ENCODE measurements at regions not wholly inside any gene's neighbourhood (a gene's known extent, or its start where the extent isn't known, plus 50 kb on each side); places are given as distances from the start of the nearest gene placed in this dataset.

GRCh38 chr16:51321251-51321650, 170.2 kb upstream of the SALL1 start:
- DNase-seq (ENCODE audit: low read depth): no peak

DNA sequence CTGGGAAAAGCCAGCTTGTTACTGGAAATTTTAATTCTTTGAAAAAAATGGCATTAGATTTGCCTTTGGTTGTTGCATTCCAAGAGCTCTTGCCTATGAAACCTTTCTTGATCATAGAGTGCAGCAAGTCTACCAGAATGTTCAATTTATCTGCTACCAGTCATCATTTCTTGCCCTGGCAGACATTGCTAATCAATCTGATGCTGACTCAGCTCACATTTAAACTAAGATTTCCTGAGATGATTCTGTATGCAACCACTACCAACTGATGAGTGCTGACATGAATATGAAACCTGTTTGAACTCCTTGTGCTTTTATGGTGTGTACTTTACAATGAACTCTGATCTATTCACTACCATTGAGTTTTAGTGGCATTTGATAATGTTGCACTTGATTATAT, 166.5 kb upstream of the SALL1 start:
- DNase-seq (ENCODE audit: low read depth): no peak

GRCh38 chr16:51313198-51313597, 162.1 kb upstream of the SALL1 start:
- no peak for DNase-seq (ENCODE audit: low read depth)

GRCh38 chr16:51312363-51313150, 161.5 kb upstream of the SALL1 start:
- DNase-seq (ENCODE audit: low read depth): no peak

GRCh38 chr16:51310159-51310558, 159.1 kb upstream of the SALL1 start:
- no peak for DNase-seq (ENCODE audit: low read depth)

GRCh38 chr16:51306886-51307595, 156.0 kb upstream of the SALL1 start:
- DNase-seq (ENCODE audit: low read depth): no peak

DNA sequence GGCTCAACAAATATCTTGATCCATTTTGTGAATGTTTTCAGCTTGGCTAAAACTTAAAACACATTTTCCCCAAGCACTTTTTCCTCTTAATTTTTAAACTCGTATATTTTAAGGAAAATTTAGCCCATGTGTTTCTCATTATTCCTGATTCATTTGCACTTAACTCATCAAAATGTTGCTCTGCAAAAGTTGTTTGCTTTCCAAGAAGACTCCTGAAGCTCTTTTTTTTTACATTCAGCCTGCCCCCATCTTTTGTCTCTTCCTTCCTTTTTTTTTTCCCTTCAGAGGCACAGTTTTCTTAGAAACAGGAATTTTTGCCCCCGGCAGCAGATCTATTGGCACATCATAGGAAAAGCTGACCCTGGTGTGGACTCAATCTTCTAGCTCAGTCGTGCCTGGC, 155.0 kb upstream of the SALL1 start:
- DNase-seq (ENCODE audit: low read depth): no peak

- no peak for DNase-seq (ENCODE audit: low read depth)
Observed at GRCh38 chr16:51305337-51305736, 154.3 kb upstream of the SALL1 start.

- DNase-seq (ENCODE audit: low read depth): no peak
Observed at GRCh38 chr16:51302042-51302441, 151.0 kb upstream of the SALL1 start.

GRCh38 chr16:51298800-51299199, 147.7 kb upstream of the SALL1 start:
- no peak for DNase-seq (ENCODE audit: low read depth)

- no peak for DNase-seq (ENCODE audit: low read depth)
Observed at GRCh38 chr16:51290442-51291285, 139.6 kb upstream of the SALL1 start.

GRCh38 chr16:51289336-51289735, 138.3 kb upstream of the SALL1 start:
- DNase-seq (ENCODE audit: low read depth): no peak

DNA sequence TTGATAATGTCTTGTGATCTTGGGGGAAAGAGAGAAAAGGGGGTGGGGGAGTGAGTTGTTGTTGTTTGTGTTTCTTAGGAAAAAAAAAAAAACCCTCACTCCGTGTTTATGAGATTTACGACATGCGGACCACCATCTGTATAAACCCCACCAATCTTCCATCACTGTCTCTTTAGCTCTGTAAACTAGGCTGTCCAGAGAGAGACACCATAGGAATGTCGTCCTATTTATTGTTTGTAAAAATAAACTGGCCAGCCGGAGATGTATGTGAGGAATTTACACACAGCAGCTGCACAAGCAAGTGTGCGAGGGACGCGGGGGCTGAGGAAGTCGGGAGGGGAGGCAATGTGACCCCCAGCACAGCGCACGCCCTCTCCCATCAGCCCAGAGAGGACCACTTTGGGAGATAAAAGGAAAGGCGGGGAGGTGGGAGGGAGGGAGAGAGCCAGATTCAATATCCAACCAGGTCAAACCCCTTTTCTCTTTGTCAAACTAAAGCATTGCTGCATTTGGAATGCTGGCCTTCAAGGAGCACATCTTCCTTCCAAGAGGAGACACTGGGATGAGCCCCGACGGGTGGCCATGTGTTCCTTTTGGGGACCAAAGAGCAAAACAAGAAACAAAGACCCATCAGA, 136.2 kb upstream of the SALL1 start:
- DNase-seq (ENCODE audit: low read depth): no peak

- DNase-seq (ENCODE audit: low read depth): no peak
Observed at GRCh38 chr16:51286272-51286671, 135.2 kb upstream of the SALL1 start.

DNA sequence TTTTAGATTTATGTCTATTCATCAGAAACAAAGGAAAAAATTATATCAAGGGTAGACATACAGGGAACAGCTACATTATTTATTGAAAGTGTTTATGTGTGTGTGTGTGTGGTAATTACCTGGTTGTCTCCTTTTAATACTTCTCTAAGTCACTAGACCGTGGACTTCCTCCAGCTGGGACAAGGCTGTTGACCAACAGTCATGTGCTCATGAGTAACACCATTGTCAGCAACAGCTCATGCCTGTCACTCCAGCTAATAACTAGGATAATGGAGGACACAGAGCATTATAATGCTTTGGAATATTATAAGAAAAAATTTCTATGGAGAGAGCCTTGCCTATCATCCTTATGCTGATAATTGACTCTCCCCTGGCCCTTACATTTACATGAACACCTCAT, 125.3 kb upstream of the SALL1 start:
- DNase-seq (ENCODE audit: low read depth): no peak

DNA sequence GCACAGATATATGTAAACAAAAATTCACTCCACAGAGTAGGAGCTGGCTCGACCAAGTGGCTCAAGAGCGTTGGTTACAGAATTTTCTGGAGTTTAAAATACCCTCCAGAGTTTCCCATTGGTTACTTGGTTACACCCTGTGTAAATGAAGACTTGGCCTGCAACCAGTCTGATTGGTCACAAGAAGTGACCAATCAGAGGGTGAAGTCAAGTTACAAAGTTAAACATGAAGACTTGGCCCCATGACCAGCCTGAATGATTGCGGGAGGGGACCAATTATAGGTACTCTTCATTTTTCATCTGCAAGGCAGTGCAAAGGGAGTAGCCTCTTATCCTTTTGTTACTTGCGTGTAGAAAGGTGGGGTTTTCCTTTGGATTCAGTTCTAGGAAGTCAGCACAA, 121.3 kb upstream of the SALL1 start:
- DNase-seq (ENCODE audit: low read depth): no peak

DNA sequence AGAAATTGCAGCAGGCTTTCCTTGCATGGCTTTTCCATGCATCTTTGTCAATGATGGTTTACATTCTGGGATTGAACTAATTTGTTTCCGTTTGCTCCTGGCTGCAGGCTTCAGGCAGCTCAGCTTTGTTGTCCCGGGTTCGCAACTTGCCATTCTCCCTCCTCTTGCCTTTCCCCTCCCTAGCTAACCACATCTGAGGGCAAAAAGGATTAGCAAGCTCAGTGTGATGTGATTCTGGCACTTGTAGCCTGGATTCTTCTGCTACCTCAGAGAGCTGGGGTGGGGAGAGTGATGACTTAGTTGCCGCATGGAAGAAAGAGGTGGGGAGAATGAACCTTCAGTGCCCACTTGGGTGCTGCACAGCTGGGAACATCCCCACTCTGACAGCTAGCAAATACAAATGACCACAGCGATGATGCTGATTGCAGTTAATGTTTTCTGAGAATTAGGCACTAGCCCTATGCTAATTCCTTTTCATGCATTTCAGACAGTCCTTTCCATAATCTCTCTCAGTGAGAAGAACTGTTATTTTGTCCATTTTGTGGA, 120.2 kb upstream of the SALL1 start:
- DNase-seq (ENCODE audit: low read depth): no peak

DNA sequence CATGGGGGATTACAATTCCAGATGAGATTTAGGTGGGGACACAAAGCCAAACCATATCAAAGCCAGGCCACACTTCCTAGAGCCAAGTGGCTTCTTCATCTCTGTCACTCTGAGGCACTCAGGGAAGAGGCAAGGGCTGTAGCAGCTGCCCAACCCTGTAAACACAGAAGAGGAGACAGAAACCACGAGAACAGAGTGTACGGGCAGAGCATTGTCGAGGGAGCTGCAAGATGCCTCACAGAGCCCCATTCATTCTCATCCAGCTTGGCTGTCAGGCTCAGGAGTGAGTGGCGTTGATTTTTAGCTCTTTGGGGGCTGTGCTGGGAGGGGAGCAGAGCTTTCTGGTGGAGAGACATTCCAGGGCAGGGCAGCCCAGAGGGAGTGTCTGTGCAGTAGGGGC, 117.2 kb upstream of the SALL1 start:
- no peak for DNase-seq (ENCODE audit: low read depth)

GRCh38 chr16:51267681-51268080, 116.6 kb upstream of the SALL1 start:
- DNase-seq (ENCODE audit: low read depth): no peak

DNA sequence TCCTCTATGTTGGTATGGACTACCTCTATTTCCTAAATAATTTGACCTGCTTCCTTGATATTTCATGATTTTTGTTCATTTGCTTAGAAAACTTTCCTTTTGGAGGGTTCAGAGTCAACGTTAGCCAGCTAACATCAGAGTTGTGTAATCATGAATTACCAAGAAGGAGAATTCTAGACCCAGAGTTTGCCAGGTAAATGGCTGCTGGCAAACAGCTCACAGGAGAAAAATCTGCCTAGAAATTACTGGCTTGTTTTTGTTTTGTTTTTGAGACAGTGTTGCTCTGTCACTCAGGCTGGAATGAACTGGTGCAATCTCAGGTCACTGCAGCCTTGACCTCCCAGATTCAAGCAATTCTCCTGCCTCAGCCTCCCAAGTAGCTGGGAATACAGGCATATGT, 111.4 kb upstream of the SALL1 start:
- no peak for DNase-seq (ENCODE audit: low read depth)

DNA sequence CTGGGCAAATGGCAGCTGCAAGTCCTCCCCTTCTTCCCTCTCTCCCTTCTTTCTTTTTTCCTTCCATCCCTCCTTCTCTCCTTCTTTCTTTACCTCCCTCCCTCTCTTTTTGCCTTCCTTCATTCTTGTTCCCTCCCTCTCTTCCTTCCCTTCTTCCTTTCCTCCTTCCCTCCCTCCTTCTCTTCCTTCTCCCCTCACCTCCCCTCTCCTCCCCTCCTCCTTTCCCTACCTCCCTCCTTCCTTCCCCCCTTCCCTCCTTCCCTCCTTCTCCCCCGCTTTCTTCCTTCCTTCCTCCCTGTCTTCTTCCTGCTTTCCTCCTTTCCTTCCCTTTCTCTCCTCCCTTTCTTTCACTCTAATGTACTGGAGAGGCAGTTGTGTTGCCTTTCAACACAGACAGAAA, 110.8 kb upstream of the SALL1 start:
- no peak for DNase-seq (ENCODE audit: low read depth)

GRCh38 chr16:51255349-51255972, 104.4 kb upstream of the SALL1 start:
- DNase-seq (ENCODE audit: low read depth): no peak
